Lower lobe of right lung (tissue), 2 donors: ENCODE measurements at regions not wholly inside any gene's neighbourhood (a gene's known extent, or its start where the extent isn't known, plus 50 kb on each side); places are given as distances from the start of the nearest gene placed in this dataset.

Experiments used
- ATAC-seq, 2 donors: fragments of 200-7000 bp; cut with Tn5 transposase; one replicate each; pipeline ENCODE4 v1.9.1; 2020 to 2022; ENCODE audit warnings: mild to moderate bottlenecking in 2 of 2, moderate library complexity in 2 of 2
- DNase-seq: peaks from one replicate; pipeline ENCODE4 v3.0.0-alpha.2; 2020
- H3K27ac ChIP-seq: fragments of 200-600 bp; one replicate; pipeline ENCODE4 v1.8.0; 2022
- H3K27me3 ChIP-seq: fragments of 200-600 bp; one replicate; pipeline ENCODE4 v1.8.0; 2022; ENCODE audit warnings: low read depth
- H3K36me3 ChIP-seq: fragments of 200-600 bp; one replicate; pipeline ENCODE4 v1.8.0; 2022; ENCODE audit warnings: mild to moderate bottlenecking
- H3K4me1 ChIP-seq: fragments of 200-600 bp; one replicate; pipeline ENCODE4 v1.8.0; 2022
- H3K4me3 ChIP-seq: fragments of 200-600 bp; one replicate; pipeline ENCODE4 v1.8.0; 2022; ENCODE audit warnings: mild to moderate bottlenecking
- H3K9me3 ChIP-seq: fragments of 200-600 bp; one replicate; pipeline ENCODE4 v1.8.0; 2022
- intact Hi-C: fragments of 100-400 bp; cut with DNase I; formaldehyde crosslinking; loops from one replicate; pipeline ENCODE4 v1.11.0; 2022
- TF ChIP-seq, protein P1 (sequence below): fragments of 200-600 bp; IDR thresholded peaks from one replicate; pipeline ENCODE4 v1.8.0; 2022; ENCODE audit warnings: antibody characterized with exemption, mild to moderate bottlenecking
- donor health status: DM: no; HTN: yes; CAD: no; lungs with severe emphysema.

DNA sequence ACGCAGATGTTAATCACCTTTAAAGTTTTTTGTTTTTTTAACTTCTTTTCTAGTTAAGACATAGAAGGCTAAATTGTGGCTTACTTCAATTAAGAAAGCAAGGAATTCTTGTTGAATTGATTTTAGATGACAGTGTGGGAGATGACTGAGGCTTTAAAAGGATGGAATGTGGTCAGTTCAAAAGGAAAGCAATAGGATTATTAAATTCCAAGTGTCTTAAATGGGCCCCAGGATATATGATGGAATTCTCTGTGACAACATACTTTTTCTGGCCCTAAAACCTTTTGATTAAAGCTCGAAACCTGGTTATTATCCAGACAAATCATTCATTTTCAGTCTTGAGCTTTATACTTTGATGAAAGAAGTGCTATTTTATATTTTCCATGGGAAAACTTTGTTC, 179.0 kb upstream of the TMEFF2 start:
- no peak for DNase-seq
- no peak overlapping the region for H3K4me3 ChIP-seq
- no peaks in the 10 kb centered on the region for H3K4me1 ChIP-seq
- TF ChIP-seq, protein P1, sequence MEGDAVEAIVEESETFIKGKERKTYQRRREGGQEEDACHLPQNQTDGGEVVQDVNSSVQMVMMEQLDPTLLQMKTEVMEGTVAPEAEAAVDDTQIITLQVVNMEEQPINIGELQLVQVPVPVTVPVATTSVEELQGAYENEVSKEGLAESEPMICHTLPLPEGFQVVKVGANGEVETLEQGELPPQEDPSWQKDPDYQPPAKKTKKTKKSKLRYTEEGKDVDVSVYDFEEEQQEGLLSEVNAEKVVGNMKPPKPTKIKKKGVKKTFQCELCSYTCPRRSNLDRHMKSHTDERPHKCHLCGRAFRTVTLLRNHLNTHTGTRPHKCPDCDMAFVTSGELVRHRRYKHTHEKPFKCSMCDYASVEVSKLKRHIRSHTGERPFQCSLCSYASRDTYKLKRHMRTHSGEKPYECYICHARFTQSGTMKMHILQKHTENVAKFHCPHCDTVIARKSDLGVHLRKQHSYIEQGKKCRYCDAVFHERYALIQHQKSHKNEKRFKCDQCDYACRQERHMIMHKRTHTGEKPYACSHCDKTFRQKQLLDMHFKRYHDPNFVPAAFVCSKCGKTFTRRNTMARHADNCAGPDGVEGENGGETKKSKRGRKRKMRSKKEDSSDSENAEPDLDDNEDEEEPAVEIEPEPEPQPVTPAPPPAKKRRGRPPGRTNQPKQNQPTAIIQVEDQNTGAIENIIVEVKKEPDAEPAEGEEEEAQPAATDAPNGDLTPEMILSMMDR: no peak
- intact Hi-C loops: no loop called here
- H3K9me3 ChIP-seq: no peaks in the 10 kb centered on the region
- no peaks in the 10 kb centered on the region for H3K27me3 ChIP-seq
- no peaks in the 10 kb centered on the region for H3K36me3 ChIP-seq
- H3K27ac ChIP-seq: no peak overlapping the region
- ATAC-seq: no peak

DNA sequence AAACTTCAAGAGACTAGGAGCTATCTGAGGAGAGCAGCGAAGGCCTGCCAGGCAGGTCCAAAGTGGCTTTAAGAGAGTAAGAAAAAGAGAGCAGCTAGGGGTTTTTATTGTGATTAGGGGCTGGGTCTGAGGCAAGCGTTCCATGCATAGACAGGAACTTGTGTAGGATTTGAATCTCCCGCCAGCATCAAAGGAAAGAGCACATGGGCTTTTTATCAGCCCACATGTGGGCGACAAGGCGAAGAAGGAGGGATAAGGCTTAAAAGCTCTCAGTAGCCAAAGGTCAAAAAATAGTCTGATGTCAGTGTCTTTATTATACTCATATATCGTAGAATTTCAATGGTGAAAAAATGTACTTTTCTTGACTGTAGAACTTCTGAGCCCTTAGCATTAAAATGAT, 178.5 kb upstream of the TMEFF2 start:
- Histone ChIP-seq H3K9me3 (no peaks in the 10 kb centered on the region), H3K27ac (no peak overlapping the region), H3K27me3 (no peaks in the 10 kb centered on the region), H3K4me3 (no peak overlapping the region), H3K4me1 (no peaks in the 10 kb centered on the region), H3K36me3 (no peaks in the 10 kb centered on the region)
- ATAC-seq (no peak), DNase-seq (no peak)
- TF ChIP-seq, protein P1: no peak
- intact Hi-C loops: no loop called here

DNA sequence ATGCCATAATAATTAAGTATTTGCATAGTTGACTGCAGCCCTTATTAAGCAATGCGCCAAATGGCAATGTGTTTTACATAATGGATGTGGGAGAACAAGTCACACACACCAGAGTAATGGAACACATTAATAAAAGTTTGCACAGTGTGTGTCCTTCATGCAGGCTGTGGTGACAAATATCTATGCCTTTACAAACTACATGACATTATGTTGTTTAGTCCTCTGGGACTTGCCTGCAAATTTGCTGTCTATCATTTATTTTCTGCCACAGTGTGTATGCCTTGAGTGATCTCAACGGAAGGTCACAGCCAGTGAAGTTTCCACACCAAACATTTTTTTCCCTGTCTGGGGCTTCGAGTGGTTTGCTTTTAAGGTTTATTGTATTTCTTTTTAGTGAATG, 175.2 kb upstream of the TMEFF2 start:
- H3K36me3 ChIP-seq: no peaks in the 10 kb centered on the region
- ATAC-seq: no peak
- H3K4me1 ChIP-seq: no peaks in the 10 kb centered on the region
- no peaks in the 10 kb centered on the region for H3K27me3 ChIP-seq
- no peak for DNase-seq
- no peak overlapping the region for H3K4me3 ChIP-seq
- TF ChIP-seq, protein P1: no peak
- no peak overlapping the region for H3K27ac ChIP-seq
- intact Hi-C loops: no loop called here
- H3K9me3 ChIP-seq: no peaks in the 10 kb centered on the region

DNA sequence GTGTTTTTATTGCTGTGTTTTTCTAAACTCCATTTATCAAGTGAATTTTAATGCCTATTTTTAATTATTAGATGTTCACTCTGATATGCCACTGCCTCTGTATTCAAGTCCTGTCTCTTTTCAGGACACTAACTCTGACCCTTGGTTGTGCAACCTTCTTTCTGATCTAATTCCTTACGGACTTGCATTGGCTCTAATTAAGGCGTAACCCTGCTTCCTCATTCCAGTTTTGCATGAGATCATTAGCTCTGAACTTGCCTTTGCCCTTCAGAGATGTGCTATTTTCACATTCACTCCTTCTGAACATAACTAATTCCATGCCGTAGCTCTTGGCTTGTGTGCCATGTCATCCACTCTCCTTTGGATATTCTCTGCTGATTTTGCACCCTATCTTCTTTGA, 162.5 kb upstream of the TMEFF2 start:
- H3K9me3 ChIP-seq: no peaks in the 10 kb centered on the region
- TF ChIP-seq, protein P1: no peak
- intact Hi-C loops: no loop called here
- no peak for ATAC-seq
- H3K4me3 ChIP-seq: no peak overlapping the region
- H3K27ac ChIP-seq: no peak overlapping the region
- no peaks in the 10 kb centered on the region for H3K36me3 ChIP-seq
- DNase-seq: no peak
- no peaks in the 10 kb centered on the region for H3K27me3 ChIP-seq
- H3K4me1 ChIP-seq: no peaks in the 10 kb centered on the region

DNA sequence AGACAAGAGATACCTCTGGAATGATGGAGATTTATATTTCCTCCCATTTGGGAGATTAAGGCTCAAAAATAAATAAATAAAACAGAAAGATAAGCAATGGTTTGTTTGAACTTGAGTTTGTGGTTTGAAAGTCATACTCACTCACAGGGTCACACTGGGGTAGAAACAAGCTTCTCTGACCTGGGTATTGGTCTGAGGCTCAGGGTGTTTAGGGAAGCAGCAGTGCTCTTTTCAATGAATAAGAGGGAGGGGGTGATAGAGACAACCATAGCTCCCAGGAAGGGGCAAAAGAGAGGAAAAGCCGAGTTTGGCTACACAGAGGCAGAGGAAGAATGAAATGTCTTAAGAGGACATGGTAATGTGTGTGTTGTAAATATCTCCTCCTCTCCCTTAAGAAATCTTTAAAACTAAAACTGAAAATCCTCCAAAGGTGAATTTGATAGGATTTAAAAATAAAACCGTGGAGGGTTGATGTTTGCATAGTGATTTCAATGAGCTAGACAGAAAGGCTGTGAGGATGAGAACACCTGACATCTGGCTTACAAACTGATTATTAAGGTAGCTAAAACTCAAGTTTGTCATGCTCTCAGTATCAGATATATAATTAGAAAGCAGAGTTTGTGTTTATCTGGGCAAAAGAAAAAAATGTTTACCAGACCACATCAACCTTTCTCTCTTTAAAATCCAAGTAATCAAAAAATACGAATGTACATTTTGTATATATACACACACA, 159.9 kb upstream of the TMEFF2 start:
- no peaks in the 10 kb centered on the region for H3K9me3 ChIP-seq
- H3K27me3 ChIP-seq: no peaks in the 10 kb centered on the region
- ATAC-seq (no peak), DNase-seq (no peak)
- H3K27ac ChIP-seq: no peak overlapping the region
- no peaks in the 10 kb centered on the region for H3K36me3 ChIP-seq
- H3K4me1 ChIP-seq: no peaks in the 10 kb centered on the region
- intact Hi-C loops: no loop called here
- TF ChIP-seq, protein P1: no peak
- no peak overlapping the region for H3K4me3 ChIP-seq
